Transverse colon (tissue), 4 donors: ENCODE measurements at regions not wholly inside any gene's neighbourhood (a gene's known extent, or its start where the extent isn't known, plus 50 kb on each side); places are given as distances from the start of the nearest gene placed in this dataset.

ENCODE experiments used
- DNase-seq: peaks from one replicate; pipeline ENCODE4 v3.0.0-alpha.2; 2019
- H3K27ac ChIP-seq, 4 donors: fragments of 200-600 bp; sonication (generic); 2 replicates each; pipeline ENCODE4 v1.5.1; 2016 to 2018; ENCODE audit warnings: inconsistent platforms in 4 of 4
- H3K27me3 ChIP-seq: fragments of 200-600 bp; sonication (generic); 2 replicates; pipeline ENCODE4 v1.5.1; 2017; ENCODE audit warnings: inconsistent platforms
- H3K36me3 ChIP-seq, 4 donors: fragments of 200-600 bp; sonication (generic); 2 replicates each; pipeline ENCODE4 v1.5.1; 2017 to 2019; ENCODE audit warnings: inconsistent platforms in 4 of 4
- H3K4me1 ChIP-seq, 4 donors: fragments of 200-600 bp; sonication (generic); 2 replicates each; pipeline ENCODE4 v1.5.1; 2017 to 2020; ENCODE audit warnings: inconsistent platforms in 4 of 4
- H3K4me3 ChIP-seq, 4 donors: fragments of 200-600 bp; sonication (generic); 1 replicate in 1 of 4; 2 replicates in 3 of 4; pipeline versions ENCODE4 v1.5.1 to v1.6.1; 2017 to 2019; ENCODE audit warnings: inconsistent platforms in 4 of 4
- H3K9me3 ChIP-seq, 2 donors: fragments of 200-600 bp; sonication (generic); 2 replicates each; pipeline ENCODE4 v1.5.1; 2017 to 2019; ENCODE audit warnings: inconsistent platforms in 2 of 2
- EP300 ChIP-seq: sonication (generic); formaldehyde crosslinking; IDR thresholded peaks from one replicate; pipeline ENCODE4 v1.6.1; 2017; ENCODE audit warnings: antibody characterized with exemption, low read depth
- POLR2A ChIP-seq: fragments of 450-650 bp; IDR thresholded peaks from one replicate; pipeline ENCODE4 v1.6.1; 2016; ENCODE audit warnings: antibody characterized with exemption, mild to moderate bottlenecking, moderate library complexity
- POLR2AphosphoS5 ChIP-seq, 3 donors: sonication (generic); formaldehyde crosslinking; IDR thresholded peaks; one replicate each; pipeline ENCODE4 v1.6.1; 2016; ENCODE audit warnings: antibody characterized with exemption in 3 of 3
- WGBS, 2 donors: methylation state at CpG; one replicate each; pipeline ENCODE4 v1.1.5; 2018; ENCODE audit warnings: low coverage in 1 of 2; 5-methylcytosine and 5-hydroxymethylcytosine counted together
- in situ Hi-C, 4 donors: fragments of 200-750 bp; cut with MboI; loops; one replicate each; pipeline versions ENCODE4 v1.15.0 to v1.15.1; 2017; ENCODE audit warnings: low sequenced_read_pairs in 3 of 4, low pct_ligation_motif_present in 1 of 4, low pct_unique_long_range_greater_than_20kb in 1 of 4
- intact Hi-C: fragments of 100-400 bp; cut with DNase I; formaldehyde crosslinking; loops from one replicate; pipeline ENCODE4 v1.15.1; 2023; ENCODE audit warnings: low total_unique reads
- TF ChIP-seq, protein P1 (sequence below), 5 experiments: fragments of 200-600 bp in 3 of 5; fragments of 450-650 bp in 2 of 5; sonication (generic) in 3 of 5; IDR thresholded peaks; 1 replicate in 2 of 5; 2 replicates in 3 of 5; pipeline ENCODE4 v1.5.1; 2016 to 2017; ENCODE audit warnings: antibody characterized with exemption in 5 of 5, inconsistent platforms in 3 of 5, mild to moderate bottlenecking in 2 of 5, moderate library complexity in 1 of 5

GRCh38 chr7:109009636-109010035, 440.0 kb downstream of the DNAJB9 start:
- Histone ChIP-seq H3K4me3 (no peak overlapping the region), H3K27me3 (no peaks in the 10 kb centered on the region), H3K27ac (no peak overlapping the region), H3K36me3 (no peaks in the 10 kb centered on the region), H3K4me1 (no peaks in the 10 kb centered on the region), H3K9me3 (no peaks in the 10 kb centered on the region)
- no peak for DNase-seq
- TF ChIP-seq, protein P1, sequence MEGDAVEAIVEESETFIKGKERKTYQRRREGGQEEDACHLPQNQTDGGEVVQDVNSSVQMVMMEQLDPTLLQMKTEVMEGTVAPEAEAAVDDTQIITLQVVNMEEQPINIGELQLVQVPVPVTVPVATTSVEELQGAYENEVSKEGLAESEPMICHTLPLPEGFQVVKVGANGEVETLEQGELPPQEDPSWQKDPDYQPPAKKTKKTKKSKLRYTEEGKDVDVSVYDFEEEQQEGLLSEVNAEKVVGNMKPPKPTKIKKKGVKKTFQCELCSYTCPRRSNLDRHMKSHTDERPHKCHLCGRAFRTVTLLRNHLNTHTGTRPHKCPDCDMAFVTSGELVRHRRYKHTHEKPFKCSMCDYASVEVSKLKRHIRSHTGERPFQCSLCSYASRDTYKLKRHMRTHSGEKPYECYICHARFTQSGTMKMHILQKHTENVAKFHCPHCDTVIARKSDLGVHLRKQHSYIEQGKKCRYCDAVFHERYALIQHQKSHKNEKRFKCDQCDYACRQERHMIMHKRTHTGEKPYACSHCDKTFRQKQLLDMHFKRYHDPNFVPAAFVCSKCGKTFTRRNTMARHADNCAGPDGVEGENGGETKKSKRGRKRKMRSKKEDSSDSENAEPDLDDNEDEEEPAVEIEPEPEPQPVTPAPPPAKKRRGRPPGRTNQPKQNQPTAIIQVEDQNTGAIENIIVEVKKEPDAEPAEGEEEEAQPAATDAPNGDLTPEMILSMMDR (IDR thresholded peaks at IDR 0.05), result no peak
- no peak for TF ChIP-seq POLR2A
- TF ChIP-seq POLR2AphosphoS5 (IDR thresholded peaks at IDR 0.05), result no peak
- no peak for TF ChIP-seq EP300
- in situ Hi-C loops (no loop called here), intact Hi-C loops (no loop called here)
- 73% methylated on average over 5 to 6 of the region's 6 CpGs for WGBS, 2 donors

GRCh38 chr7:109020251-109020650, 450.6 kb downstream of the DNAJB9 start:
- in situ Hi-C loops (no loop called here), intact Hi-C loops (no loop called here)
- Histone ChIP-seq H3K27me3 (no peaks in the 10 kb centered on the region), H3K4me3 (no peak overlapping the region), H3K9me3 (no peaks in the 10 kb centered on the region), H3K4me1 (no peaks in the 10 kb centered on the region), H3K27ac (no peak overlapping the region), H3K36me3 (no peaks in the 10 kb centered on the region)
- TF ChIP-seq EP300 (no peak), POLR2A (no peak), POLR2AphosphoS5 (IDR thresholded peaks at IDR 0.05) (no peak)
- TF ChIP-seq, protein P1 (IDR thresholded peaks at IDR 0.05), result no peak
- WGBS, 2 donors, result 74 to 100% methylated on average over 1 to 4 of the region's 4 CpGs
- no peak for DNase-seq

DNA sequence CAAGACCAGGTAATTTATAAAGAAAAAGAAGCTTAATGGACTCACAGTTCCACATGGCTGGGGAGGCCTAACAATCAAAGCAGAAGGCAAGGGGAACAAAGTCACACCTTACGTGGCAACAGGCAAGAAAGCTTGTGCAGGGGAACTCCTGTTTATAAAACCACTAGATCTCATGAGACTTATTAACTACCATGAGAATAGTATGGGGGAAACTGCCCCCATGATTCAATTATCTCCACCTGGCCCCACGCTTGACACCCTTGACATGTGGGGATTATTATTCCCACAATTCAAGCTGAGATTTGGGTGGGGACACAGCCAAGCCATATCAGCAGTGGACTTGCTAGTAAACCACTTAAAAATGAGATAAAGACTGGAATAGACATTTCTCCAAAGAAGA, 451.7 kb downstream of the DNAJB9 start:
- H3K27me3 ChIP-seq, result no peaks in the 10 kb centered on the region
- H3K27ac ChIP-seq, result no peak overlapping the region
- TF ChIP-seq, protein P1 (IDR thresholded peaks at IDR 0.05), result no peak
- TF ChIP-seq POLR2A (no peak), EP300 (no peak), POLR2AphosphoS5 (IDR thresholded peaks at IDR 0.05) (no peak)
- no peaks in the 10 kb centered on the region for H3K9me3 ChIP-seq
- H3K4me1 ChIP-seq, result no peaks in the 10 kb centered on the region
- DNase-seq, result no peak
- in situ Hi-C loops, result no loop called here
- no peaks in the 10 kb centered on the region for H3K36me3 ChIP-seq
- no peak overlapping the region for H3K4me3 ChIP-seq
- intact Hi-C loops, result no loop called here
- 76% methylated on average over 2 of the region's 2 CpGs; no CpG with 5 or more reads in 1 of the 2 donors for WGBS, 2 donors

GRCh38 chr7:109029866-109030265, 460.2 kb downstream of the DNAJB9 start:
- no peaks in the 10 kb centered on the region for H3K27me3 ChIP-seq
- no peak for DNase-seq
- intact Hi-C loops, result no loop called here
- WGBS, 2 donors, result 75 to 77% methylated on average over 3 of the region's 3 CpGs
- no peak overlapping the region for H3K4me3 ChIP-seq
- in situ Hi-C loops, result no loop called here
- H3K4me1 ChIP-seq, result no peaks in the 10 kb centered on the region
- TF ChIP-seq EP300 (no peak), POLR2AphosphoS5 (IDR thresholded peaks at IDR 0.05) (no peak), POLR2A (no peak)
- TF ChIP-seq, protein P1 (IDR thresholded peaks at IDR 0.05), result no peak
- H3K9me3 ChIP-seq, result no peaks in the 10 kb centered on the region
- no peak overlapping the region for H3K27ac ChIP-seq
- no peaks in the 10 kb centered on the region for H3K36me3 ChIP-seq
